Islet of Langerhans (tissue), 1 donor: ENCODE measurements at regions not wholly inside any gene's neighbourhood (a gene's known extent, or its start where the extent isn't known, plus 50 kb on each side); places are given as distances from the start of the nearest gene placed in this dataset.

Source experiments
- FAIRE-seq: peaks from one replicate; lab custom pipeline; 2011; peaks lifted over from hg19 to GRCh38; lab: Jason Lieb, UNC

DNA sequence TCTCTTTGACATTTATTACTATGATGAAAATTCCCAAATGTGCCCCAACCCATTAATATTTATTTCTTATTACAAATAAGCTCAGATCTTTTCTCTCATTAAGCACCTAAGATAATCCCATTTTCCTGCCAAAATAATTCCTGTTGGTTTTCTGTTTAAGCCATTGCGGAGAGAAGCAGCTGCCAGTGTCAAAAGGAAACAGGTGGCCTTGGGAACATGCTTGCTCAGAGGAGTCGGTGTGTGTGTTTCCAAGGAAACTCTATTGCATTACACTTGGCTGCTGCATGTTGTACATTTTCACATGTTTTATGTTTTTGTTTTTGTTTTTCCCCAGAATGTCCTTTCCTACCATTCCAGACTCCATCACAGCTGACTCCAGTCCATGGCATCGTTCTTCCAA, 56.4 kb downstream of the CD24 start:
- no peak for FAIRE-seq

DNA sequence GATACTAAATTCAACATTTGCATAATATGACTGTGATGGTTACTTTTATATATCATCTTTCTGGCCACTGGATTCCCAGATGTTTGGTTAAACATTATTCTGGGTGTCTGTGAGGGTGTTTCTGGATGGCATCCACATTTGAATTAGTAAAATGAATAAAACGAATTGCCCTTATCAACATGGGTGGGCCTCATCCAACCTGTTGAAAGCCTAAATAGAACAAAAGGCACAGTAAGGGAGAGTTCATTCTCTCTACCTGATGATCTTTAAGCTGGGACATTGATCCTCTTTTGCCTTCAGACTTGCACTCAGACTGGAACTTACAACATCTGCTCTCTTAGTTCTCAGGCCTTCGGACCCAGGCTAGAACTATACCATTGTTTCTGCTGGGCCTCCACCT, 57.6 kb downstream of the CD24 start:
- FAIRE-seq, result no peak

DNA sequence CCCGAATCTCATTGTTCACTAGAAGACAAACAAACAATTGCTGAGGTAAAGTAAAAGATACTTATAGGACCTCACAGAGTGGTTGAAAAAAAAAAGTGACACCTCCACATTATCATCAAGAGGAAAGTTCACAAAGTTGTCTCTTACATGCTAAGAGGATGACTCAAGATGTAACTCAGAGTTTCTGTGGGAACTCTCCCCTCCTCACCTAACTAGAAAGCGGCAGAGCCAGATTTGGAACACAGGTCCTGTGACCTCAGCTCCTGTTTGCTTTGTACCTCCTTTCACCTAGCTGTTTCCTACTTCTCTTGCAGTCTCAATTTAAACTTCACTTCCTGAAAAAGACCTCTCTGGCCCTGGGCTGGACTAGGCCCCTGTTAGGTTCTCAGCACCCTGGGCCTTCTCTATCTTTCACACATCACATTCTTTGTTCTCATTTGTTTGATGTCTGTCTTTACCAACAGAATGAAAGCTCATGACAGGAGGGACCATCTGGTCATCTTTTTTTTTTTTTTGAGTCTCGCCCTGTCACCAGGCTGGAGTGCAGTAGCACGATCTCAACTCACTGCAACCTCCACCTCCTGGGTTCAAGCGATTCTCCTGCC, 60.8 kb downstream of the CD24 start:
- FAIRE-seq, result no peak

DNA sequence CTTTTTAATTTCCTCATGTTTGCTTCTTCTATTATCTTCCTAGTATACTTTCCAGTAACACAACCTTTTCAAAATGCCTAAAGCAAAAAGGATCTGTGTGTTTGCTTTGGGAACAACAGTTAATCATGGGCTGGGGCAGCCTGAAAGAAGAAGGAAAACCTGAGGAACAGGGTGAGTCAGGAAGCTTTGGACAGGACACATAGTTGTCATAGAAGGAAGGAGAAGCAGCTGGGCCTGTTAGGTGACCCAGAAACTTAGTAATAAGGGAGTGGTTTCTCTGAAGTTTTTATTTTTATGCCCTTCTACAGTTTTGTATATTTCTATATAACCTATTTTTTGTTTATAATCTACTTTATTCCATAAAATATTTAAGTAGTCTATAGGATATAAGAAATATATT, 61.4 kb downstream of the CD24 start:
- no peak for FAIRE-seq

DNA sequence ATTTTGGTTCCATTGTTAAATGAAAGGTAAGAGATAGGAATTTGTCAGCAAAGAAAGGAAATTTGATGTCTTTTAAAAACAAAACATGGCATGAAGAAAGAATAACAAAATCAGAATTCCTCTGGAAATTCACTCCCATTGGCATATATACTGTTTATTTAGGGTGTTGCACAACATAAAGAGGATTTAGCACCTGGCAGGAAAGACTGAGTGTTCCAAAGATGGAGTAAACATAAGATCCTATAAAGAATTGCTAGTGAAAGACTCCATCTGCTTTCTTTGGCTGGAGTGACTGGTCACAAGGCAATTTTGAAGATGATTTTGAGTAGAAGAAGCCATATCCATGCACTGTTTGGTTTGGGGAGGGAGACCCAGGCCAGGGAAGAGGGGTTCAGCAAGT, 62.4 kb downstream of the CD24 start:
- no peak for FAIRE-seq

DNA sequence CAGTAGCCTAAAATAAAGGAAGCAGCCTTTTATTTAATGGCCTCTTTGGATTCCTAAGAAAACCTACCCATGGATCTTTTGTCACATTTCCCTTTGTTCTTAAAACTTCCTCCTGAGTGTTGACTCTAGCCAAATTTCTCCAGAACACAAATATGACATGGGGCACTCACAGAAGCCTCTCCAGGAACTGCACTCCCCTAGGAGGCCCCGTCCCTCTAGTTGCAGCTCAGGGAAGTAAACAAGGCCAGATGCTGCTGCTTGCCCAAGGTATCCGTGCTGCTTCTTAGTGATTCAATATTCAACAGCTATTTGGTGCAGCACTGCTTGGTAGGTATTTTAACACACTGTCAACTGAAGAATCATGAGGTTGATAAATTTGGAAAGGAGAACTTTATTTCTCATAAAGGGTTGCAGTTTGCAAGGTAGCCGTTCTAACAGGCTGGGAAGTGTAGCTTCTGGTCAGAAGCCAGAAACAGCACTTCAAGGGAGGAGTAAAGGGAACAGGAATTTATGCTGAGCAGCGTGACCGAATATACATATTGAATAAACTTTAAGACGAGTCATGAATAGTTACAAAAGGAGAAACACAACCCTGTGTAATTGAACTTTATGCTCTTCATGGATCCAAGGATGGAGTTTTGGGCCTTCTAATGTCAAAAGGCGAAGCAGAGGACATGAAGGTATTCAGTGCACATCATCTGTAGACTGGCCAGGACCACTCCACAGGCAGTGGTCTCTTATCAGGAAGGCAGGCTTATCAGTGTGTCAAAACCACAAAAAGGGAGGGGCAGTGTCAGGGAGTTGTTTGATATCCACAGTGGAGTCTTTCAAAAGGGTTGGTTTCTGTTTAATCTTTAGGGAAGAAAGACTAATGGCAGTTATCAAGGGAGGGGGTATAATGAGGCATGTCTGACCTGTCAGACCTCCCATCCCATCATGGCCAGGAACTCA, 63.3 kb downstream of the CD24 start:
- no peak for FAIRE-seq

DNA sequence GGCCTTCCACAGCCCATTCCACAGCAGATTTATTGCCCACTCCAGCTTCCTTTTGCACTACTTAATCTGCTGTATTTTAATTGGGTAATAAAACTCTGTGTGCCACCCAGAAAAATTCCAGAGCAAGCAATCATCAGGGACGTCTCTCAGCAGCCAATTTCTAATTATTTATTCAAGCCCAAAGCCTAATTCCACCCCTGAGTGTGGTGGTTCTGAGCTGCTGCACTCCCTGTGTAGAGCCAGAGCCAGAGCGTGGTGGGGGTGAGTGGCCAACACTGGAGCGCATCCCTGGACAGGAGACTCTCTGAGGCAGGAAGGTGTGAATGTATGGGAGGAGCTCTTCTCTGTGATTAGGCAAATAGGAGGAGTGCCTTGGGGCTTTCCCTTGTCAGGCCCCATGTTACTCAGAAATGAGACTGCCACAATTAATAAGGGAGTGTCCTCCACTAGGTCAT, 66.1 kb downstream of the CD24 start:
- no peak for FAIRE-seq

DNA sequence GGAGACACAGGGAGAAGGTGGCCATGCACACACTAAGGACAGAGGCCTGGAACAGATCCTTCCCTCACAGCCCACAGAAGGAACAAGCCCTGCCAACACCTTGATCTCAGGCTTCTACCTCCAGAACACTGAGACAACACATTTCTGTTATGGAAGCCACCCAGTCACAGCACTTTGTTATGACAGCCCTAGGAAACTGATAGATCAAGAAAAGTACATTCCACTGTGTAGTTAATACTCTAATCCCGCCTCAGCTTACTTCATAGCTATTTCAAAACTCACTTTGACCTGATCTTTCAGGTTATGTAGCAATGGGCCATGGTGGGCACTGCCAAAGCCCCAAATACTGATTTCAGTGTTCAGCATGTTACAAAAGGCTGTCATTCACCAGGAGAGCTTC, 66.8 kb downstream of the CD24 start:
- no peak for FAIRE-seq

DNA sequence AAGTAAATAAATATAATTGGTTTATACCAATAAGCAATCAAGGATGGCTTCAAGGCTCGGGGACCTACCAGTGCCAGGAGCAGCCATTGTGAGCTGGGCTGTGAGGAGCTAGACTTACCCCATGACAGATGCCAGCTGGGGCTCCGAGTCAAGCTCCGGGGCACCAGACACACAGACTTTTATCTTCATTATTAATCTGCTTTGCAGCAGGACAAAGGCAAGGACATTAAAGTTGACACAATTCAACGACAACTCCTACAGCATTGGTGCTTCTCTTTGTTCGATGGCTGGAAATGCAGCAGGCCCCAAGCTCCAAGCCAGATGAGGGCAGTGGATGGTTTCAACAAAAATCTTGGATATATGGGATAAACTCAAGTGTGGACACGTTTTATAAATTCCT, 68.3 kb downstream of the CD24 start:
- no peak for FAIRE-seq

DNA sequence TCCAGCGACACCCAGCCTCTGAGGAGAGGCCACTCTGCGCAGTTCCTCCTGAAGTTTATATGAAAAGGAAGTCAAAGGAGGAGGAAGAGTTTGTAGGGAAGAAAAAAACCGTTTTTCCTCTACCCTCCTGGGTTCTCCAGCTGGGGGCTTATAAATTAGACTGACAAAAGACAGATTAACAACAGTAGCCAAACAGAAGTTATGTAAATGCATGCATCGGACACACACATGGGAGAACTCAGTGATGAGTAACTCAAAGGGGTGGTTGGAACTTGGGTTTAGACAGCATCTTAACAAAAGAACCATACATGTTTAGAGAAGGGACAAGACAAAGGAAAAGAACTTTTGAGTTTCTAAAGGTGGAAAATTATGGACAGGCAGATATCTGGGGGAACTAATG, 71.2 kb downstream of the CD24 start:
- FAIRE-seq, result no peak

DNA sequence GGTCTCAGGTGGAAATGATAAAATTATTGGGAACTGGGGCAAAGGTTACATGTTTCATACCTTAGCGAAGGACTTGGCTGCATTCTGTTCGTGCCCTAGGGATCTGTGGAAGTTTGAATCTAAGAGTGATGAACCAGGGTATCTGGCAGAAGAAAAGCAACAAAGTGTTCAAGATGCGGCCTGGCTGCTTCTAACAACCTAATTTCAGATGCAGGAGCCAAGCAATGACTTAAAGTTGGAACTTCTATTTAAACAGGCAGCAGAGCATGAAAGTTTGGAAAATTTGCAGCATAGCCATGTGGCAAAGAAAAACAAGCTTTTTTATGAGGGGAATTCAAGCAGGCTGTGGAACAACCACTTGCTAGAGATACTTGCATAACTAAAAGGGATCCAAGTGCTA, 73.5 kb downstream of the CD24 start:
- no peak for FAIRE-seq

DNA sequence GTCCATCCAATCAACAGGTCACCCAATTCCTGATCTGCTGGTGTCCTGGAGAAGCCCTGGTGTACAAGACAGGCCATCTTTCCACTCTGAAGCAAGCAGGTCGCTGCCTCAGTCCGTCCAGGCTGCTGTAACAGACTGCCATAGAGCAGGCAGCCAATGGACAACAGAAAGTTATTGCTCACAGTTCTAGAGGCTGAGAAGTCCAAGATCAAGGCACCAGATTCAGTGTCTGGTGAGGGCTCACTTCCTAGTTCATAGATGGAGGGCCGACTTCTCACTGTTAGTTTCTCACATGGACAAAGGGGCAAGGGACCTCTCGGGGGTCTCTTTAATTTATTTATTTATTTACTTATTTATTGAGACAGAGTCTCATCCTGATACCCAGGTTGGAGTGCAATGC, 74.8 kb downstream of the CD24 start:
- no peak for FAIRE-seq

DNA sequence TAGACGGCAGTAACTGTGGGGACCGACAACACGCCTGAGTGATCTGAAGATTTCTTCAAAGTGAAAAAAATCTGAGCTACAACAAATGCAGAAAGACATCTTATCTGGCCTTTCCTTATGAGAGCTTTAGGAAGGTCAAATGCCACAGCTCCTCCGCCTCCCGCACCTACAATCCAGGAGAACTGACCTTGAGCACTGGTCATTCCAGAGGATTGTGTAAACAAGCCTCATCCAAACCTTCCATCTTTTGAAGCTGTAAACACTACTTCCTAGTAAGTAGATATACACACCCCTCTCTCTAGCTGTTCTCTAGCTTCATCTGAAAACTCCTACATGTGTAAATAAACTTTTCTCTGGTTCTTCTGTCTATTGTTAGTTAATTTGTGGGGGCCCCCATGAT, 76.9 kb downstream of the CD24 start:
- FAIRE-seq, result no peak

DNA sequence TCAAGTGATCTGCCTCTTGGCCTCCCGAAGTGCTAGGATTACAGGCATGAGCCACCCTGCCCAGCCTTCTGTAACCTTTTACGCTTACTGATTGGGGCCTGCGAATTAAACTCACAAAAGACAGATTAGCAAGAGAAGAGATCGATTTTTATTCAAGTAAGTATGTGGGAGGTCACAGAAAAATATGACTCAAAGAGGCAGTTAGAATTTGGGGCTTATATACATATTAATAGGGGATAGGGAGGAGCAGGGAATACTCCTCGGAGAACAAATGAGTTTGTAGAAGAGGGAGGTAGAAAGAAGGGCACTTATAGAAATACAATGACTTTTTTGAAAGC, 78.9 kb downstream of the CD24 start:
- no peak for FAIRE-seq

DNA sequence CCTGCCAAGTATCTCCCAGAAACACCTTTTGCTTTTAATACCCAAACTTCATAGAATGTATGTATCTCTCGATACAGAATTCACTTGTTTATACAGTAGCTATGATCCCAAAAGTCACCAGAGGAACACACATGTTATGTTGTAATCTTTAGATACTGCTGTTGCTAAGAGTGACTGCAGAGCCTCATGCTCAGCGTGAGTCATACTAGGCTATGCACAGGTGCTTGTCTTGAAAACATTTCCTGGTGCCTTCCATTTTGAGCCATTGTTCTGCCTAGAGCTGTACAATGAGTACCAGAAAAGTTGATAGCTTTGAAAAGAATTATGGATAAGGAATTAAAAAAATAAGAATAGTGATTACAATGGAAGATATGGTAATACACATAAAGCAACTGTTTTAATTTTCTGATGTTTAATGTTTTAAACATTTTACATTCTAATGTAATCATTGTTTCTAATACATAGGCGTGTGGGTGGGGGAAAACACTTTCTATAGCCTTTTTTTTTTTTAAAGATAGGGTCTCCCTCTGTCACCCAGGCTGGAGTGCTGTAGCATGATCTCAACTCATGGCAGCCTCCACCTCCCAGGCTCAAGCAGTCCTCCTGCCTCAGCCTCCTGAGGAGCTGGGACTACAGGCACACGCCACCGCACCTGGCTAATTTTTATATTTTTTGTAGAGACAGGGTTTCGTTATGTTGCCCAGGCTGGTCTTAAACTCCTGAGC, 79.4 kb downstream of the CD24 start:
- no peak for FAIRE-seq

DNA sequence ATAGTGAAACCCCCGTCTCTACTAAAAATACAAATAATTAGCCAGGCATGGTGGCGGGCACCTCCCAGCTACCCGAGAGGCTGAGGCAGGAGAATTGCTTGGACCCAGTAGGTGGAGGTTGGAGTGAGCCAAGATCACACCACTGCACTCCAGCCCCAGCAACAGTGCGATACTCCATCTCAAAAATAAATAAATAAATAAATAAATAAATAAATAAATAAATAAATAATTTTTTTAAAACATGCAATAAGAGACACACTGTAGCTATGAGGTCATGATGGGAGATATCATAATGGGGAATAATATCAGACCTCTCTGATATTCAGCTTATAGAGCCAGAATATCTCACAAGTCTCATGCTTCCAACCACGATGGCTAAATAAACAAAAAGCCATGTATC, 82.3 kb downstream of the CD24 start:
- no peak for FAIRE-seq

DNA sequence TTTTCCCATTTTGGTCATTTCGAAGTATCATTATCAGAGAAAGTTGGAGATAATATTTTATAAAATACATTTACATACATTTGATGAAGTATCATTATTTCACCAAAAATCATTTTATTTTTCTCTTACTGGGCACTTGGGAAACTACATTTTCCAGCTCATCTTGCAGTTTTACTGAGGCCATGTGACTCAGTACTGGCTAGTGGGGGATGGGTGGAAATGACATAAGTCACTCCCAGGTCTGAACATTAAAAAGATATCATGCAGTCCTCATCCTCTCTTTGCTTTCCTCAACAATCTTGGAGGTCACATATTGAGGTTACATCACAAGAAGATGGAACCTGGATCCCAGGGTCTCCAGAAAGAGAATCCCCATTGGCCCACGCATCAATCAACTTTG, 84.1 kb downstream of the CD24 start:
- FAIRE-seq, result no peak

DNA sequence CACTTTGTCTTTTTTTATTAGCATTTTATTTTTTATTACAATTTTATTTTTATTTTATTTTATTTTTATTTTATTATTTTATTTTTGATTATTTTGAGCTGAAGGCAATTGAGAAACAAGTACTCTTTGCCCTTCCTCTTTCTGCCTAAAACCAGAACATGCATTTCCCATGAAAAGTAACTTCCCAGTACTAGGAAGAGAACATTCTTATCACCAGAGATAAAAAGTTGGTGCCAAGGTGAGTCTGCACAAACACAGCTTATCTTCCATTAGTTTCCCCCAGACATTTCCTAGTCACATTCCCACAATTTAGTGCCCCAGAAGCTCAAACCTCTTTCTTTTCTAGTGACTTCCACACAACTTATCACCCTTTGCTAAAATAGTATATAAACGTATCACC, 84.8 kb downstream of the CD24 start:
- FAIRE-seq, result no peak

DNA sequence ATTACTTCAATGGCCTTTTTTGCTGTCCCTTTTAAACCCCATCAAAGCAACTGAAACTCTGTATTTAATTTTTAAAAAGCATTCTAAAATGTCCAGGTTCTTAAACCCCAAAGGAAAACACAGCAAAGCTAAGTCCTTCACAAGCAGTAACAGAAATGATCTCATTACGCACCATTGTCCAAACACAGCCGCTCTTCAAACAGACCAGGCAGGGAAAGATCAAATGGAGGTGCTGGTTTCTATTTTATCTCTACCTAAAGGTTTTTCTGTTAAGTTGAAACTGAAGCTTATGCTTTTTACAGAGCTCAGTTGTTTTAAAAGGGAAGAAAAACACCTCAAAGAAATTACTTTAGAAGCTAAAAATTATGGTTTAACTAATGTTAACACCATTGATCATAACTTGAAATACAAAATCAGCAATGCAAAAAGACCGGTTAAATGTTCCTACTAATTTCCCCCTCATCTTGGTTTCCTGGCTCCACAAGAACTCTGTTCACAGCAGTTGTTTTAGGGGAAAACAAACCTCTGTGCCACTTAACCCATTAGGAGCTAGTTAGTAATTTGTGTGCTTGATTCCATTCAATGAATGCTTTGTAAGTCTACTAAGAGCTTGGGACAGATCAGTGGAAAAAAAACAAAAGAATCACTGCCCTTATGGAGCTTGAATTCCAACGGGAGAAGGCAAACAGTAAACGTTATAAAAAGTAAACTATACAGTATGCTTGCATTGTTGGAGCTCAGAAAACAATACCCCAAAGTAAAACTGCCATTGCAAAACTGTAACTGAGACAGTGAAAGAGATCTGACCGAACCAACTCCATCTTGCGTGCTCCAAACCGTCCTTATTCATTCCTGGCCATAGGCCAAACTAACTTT, 87.4 kb downstream of the CD24 start:
- no peak for FAIRE-seq

DNA sequence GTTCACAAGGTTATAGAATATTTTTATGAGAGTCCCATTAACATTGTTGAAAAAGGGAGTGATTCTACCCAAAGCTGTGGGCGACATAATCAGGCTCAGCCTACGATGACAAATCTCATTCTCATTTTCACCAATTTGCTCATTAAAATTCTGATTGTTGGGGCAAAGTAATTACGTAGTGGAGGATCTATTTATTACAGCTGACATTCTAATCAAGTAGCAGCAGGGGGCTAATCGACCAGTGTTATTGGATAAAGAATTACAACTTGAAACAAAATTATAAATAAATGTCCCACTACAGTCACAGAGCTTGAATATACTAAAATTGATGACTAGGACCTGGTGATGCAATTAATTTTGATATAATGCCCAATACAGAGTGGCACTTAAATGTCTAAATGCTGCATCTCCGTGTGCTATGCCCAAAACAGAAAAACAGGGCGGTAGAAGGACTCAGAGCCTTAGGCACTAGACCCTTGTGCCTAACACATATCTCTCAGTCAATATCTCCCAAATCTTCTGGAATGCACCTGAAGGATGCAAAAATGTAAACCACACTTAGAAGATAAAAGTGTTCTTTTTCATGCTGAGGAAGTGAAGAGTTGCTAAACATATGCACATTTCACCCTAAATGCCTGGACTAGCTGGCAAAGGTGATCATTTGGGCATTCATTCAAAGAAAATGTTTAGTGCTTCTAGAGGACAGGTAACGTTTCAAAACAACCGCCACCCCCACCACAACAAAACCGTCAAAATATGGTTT, 88.3 kb downstream of the CD24 start:
- no peak for FAIRE-seq

DNA sequence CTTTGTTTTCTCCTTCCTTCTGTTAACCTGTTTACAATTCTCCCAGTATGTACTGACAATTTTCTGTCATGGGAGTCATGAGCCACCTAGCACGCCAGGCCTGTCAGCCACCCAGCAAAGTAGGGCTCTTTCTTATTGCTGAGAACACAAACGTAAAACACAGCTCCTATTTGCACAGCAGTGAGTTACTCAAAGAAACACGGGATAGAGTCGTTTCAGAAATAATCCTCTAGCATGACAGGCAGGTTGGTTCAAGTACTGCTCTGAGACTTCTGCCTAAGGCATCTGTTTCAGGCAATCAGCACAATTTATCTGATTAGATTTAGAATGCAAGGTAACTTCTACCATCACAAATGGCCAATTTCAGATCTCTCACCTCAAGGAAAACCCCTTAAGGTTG, 88.8 kb downstream of the CD24 start:
- FAIRE-seq, result no peak

DNA sequence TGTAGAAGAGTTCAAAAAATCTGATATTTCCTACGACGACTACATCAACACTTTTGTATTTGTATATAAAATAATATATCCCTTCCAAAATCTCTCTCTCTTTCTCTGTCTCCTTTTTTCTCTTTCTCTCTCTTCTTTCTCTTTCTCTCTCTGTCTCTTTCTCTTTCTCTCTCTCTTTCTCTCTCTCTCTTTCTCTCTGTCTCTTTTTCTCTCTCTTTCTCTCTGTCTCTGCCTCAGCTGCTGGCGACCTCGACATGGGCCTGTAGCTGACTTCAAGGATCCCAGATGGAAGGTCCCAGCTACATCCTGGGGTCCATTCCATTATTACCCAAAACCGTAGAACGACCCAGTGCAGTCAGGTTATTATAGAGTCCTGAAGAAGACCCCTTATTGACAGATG, 90.0 kb downstream of the CD24 start:
- no peak for FAIRE-seq
